ENCODE measurements at regions not wholly inside any gene's neighbourhood (a gene's known extent, or its start where the extent isn't known, plus 50 kb on each side); places are given as distances from the start of the nearest gene placed in this dataset.

DNA sequence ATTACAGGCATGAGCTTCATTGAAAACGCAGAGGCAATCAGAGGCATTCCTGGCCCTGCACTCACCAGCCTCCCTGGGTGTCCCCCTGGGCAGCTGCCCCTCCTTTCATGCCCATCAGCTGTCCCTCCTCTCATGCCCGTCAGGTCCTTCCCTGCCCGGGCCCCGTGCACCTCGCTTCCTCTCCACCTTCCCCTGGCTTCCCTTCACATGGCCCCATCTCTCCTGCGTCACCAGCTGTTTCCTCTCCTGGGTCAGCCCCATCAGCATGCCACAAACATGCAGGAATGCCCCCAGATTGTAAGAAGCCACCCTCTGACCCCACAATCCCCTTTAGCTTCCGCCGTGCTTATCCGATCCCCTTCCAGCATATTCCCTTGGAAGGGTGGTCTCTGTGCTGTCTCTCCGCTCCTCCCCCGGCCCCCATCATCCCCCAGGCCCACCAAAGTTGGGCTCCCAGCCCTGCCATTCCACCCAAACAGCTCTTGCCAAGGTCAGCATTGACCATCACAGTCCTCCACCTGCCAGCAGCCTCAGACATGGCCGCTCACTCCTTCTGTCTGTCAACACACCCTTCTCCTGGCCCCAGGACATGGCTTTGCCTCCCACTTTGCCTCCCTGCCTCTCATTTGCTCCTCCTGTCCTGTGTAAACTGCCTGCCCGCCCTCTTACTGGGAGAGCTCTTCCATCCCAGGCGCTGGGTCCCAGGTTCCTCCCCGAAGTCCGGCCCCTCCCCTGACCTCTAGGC is 98.6 kb upstream of the IER5L start:
- DNase-seq, result peak in 1 of 2 donors; percentile 13

DNA sequence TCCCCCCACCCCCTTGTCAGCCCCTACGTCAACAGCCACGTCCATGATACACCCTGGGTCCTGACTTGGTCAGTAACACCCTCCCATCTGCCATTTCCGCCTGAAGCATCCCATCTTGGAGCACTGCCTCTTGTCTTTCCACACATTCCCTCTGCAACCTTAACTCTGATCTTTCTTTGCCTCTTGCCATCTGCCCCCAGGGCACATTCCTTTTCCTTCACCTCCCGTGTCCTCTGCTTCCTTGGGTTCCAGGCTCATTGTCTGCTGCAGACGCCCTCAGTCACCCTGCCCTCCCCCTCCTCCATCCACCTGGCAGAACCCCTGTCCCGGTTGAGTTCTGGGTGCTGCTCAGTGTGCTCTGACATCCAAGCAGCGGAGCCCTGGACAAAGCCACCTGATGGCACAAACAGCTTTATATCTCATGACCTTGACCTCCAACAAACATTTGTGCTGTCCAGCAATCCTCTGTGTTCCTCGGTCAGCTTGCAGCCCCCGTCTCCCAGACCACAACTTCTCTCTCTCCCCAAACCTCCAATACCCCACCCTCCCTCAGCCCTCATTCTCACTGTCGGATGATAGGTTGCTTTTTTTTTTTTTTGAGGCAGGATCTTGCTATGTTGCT is 97.7 kb upstream of the IER5L start:
- peak in 1 of 2 donors; percentile 13 for DNase-seq

DNA sequence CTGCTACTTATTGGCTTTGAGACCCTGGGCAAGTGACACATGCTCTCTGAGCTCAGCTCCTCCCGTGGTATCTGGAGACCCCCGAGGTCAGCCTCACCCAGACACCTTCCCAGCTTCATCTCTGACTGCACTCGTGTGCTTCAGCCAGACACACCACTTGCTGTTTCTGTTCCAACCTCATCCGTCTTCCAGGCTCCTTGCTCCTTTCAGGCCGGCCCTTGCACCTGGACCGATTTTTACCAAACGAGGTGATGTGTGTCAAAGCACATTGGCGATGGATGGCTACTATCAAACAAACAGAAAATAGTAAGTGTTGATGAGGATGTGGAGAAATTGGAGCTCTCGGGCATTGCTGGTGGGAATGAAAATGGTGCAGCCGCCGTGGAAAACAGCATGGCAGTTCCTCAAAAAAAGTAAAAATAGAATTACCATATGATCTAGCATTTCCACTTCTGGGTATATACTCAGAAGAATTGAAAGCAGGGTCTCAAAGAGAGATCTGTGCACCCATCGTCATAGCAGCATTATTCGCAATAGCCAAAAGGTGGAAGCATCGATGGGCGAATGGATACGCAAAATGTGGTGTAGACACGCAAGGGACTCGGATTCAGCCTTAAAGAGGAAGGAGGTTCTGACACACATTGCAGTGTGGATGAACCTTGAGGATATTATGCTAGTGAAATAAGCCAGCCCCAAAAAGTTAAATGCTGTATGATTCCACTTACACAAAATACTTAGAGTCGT is 96.1 kb upstream of the IER5L start:
- peak in 1 of 2 donors; percentile 13 for DNase-seq

DNA sequence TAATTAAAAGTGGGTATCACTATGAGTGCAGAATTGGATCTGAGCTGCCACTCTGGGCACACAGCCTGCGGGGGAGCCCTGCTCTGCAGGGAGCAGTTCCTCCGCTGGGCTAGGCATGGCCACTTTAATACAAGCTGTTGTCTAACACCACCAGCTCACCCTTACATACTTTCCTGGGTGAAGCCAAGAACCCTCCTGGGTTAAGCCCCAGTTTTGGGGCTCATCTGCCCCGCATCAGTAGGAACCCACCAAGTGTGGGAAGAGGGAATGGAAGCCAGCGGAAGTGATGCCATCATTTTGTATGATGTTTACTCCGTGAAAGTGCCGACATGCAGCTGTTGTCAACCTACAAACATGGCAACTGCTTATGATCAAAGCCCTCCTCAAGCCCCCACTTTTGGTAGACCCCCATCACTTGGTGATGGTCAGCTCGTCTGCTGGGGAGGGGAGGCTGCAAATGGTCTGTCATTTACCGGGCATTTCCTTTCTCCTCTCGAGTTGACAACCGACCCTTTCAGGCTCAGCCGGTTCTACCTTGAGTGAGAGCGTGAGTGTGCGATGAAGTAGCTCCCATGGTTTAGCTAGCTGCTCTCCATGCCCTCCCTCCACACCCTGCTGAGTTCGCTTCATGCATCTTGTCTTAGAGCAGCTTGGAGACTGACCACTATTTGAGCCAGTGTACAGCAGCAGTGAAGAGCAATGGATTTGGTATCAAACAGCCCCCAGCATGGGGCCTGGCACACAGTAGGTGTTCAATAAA is 95.3 kb upstream of the IER5L start:
- peak in 1 of 2 donors; percentile 15 for DNase-seq

DNA sequence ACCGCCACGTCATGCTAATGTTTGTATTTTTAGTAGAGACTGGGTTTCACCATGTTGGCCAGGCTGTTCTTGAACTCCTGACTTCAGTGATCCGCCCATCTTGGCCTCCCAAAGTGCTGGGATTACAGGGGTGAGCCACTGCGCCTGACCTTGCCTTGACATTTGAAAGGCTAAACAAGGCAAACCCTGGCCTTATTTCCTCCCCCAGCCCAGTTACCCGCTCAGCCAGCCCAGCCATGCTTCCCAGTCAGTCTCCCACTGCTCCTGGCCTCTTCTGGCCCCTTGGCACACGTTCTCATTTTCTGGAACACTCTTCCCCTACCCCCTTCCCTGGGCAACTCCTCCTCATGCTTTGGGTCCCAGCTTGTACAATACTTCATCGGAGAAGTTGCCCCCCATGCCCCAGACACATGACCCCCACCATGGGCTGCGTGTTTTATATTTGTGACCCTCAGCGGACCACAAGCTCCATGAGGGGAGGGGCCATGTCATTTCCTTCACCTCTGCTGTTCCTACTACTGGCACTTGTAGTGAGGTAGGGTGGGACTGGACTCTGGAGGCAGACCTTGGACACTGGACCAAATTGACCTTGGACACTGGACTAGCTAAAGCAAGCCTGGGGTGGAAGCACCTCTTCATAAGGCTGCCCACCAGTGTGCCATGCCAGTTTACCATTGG is 94.4 kb upstream of the IER5L start:
- DNase-seq, result no peak

DNA sequence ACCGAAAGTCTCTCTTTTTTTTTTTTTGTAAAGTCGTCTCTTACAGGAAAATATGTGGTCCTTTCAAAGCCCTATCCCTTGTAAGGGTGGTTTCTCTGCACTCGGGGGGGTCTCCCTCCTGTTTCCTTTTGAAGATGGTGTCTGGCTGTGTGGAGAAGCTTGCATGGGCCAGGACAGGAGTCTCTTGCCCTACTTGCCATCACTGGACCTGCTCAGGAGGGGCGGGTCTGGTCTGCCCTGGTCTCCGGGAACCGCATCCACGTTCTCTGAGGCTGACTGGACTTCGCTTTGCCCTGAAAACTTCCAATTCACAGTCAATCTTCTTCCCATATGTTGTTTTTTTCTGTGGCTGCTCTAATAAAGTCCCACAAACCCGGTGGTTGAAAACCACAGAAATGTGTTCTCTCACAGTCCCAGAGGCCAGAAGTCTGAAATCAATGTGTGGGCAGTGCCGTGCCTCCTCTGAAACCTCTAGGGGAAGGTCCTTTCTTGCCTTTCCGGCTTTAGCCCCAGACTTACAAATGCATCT is 92.9 kb upstream of the IER5L start:
- no peak for DNase-seq

DNA sequence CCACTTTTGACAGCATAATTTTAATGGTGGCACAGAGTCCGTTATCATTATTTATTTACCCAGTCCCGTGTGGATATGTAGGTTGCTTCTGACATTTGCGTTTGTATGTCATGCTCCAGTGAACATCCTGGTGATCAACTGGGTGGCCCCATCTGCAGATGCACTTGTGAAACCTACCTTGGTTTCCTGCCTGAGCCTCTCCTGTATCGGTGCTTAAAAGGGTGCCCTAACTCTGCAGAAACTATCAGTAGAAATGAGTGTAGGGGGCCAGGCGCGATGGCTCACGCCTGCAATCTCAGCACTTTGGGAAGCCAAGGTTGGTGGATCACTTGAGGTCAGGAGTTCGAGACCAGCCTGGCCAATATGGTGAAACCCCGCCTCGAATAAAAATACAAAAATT is 92.1 kb upstream of the IER5L start:
- peak in 1 of 2 donors; percentile 41 for DNase-seq

DNA sequence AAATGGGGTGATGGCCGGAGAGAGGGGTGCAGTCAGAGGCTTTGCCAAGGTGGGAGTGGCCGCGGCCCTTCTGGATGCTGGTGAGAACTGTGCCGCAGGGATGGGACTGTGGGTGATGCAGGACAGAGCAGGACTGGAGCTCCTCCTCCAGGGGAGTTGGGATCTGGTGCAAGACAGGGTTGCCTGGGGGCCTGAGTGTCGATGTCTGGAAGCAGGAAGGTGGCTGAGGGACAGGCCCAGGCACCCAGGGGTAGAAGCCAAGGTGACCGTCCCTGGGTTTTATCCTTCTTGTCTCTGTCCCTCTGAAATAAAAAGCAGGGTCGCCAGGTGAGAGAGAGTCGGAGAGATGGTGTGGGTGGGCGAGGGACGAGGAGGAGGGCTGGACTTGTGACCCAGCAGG is 89.1 kb upstream of the IER5L start:
- no peak for DNase-seq

DNA sequence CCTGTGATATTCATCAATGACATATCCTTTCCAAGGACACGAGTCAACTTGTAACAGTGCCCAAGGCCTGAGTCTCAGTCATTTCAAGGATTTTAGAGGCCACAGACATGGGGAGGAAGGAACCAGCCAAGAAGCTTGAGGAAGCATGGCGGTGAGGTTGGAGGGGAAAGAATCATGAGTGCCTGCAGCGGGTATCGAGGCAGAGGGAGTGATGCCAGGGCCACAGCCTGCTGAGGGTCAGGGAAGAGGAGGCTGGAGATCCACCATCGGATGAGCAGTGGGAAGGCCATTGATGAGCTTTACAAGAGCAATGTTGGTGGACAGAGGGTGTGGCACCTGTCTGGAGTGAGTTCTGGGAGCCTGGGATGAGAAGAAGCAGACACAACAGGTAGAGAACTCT is 88.5 kb upstream of the IER5L start:
- no peak for DNase-seq

DNA sequence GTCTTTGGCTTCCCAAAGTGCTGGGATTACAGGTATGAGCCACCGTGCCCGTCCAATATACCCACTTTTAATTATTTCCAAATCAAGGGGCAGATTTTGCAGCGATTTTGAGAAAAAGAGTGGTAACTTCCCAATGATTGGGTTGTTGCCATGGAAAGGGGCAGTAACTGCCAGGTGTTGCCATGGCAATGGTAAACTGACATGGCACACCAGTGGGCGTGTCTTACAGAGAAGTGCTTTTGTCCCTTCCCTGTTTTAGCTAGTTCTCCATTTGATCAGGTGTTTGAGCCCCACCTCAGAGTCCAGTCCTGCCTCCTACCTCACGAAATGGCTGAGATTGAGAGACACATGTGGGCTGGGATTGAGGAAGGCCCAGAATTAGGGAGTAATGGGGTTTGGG is 86.3 kb upstream of the IER5L start:
- DNase-seq, result no peak

DNA sequence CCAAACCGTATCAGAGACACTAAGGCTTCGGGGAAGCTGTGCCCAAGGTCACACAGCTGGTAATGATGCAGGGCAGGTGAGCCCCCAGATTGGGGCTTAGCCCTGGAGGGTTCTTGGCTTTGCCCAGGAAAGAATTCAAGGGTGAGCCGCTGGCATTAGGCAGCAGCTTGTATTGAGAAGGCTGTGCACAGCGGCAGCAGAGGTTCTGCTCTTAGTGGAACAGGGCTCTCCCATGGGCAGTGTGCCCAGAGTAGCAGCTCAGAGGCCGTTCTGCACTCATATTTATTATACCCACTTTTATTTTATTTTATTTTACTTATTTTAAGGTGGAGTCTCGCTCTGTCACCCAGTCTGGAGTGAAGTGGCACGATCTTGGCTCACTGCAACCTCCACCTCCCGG is 85.8 kb upstream of the IER5L start:
- no peak for DNase-seq

DNA sequence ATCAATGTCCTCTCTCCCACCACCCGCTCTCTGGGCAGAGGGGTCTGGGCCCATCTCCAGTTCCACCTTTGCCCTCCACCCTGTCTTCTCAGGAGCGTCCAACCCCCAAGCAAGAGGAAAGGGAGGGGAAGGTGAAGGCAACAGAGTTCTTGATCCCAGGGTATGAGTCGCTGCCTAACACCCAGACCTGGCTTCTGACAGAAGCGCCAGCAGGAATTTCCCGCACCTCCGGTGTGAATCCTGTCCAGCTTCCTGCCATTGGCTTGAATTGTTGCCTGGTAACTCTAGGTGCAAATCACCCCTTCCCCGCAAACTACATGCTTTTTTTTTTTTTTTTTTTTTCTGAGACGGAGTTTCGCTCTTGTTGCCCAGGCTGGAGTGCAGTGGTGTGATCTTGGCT is 84.2 kb upstream of the IER5L start:
- no peak for DNase-seq

DNA sequence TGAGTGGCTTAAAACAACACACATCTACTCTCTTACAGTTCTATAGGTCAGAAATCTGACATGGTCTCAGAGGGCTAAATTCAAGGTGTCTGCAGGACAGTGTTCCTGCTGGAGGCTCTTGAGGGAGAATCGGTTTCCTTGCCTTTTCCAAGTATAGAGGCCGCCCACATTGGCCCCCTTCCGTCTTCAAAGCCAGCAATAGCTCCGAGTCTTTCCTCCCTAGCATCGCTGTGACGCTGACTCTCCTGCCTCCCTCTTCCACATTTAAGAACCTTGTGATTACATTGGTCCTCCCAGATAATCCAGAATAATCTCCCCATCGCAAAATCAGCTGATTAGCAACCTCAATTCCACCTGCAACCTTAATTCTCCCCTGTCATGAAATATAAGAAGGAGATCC is 81.3 kb upstream of the IER5L start:
- DNase-seq, result no peak

DNA sequence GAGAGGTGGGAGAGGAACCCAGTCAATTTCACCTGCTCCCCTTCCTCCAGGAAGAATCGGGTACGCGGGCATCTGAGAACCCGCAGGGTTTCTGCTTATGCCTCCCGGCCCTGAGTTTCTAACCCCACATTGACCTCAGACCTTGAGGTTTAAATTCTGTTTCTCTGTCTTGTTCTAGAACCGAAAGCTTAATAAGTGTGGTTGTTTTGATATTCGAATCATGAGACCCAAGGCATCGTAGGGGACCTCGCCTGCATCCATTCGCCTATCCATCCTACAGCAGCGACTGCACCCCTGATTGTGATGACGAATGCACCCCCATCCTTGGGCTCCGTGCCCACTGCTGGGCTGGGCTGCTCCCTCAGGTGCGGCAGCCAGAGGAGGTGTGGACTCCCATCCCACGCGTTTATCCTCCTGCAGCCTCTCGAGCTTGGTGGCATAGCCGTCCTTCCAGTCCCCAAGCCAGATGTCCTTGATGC is 80.8 kb upstream of the IER5L start:
- DNase-seq, result no peak

DNA sequence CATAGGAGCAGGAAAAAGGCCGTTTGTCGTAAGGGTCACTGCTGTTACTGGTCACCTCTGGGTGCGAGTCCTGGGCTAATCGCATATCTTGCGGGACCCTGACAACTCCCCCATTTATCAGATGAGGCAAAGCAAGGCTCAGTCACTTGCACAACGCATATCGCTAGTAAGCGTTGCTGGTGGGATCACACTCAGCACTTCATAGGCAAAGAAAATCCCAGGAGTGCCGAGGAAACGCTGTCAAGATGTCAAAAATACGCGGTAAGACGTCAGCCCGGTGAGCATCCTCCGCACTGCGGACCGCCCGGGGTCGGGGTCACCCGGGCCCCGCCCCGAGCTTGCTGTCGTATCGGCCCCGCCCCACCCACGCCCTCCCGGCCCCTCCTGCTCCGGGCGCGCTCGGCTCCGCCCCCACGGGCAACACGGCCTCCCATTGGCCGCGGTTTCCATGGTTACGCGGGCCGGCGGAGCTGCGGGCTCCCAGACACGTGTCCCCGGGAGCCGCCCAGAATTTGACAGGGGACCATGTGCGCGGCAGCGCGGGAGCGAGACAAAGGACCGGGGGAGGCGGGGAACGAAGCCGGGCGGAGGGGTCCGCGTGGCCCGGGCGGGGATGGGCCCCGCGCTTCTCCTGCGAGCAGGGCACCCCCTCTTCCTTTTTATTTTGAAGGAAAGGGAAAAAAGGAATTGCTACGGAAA is 80.2 kb upstream of the IER5L start:
- DNase-seq, result peak; percentile 89 to 93

DNA sequence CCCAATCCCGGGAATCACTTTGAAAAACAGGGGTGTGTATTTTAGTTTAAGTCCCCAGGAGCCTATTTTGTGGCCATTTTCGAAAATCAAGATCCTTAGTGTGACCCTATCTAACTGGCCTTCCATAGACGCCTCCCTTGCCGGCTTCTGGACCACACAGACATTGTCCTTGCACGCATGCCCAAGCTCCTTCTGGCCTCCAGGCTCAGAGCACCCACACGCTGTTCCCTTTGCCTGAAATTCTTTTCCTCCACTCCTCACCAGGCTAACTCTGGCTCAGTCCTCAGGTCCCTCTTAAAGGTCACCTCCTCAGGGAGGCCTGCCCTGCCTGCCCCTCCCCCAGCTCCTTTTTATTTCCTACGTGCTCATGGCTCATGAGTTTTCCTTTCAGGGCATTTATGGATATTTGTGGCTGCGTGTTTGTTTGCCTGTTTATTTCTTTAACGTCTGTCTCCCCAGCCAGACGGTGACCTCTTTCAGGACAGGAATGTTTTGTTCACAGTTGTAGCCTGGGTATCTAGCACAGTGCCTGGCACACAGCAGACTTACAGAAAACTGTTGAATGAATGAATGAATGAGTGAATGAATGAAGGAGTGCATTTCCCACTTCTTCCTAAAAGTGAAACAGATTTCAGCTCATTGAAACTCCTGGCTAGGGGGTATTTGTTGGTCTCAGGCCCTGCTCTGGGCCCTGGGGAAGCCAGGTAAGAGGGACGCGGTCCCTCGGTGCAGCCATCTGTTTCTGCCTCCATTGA is 79.1 kb upstream of the IER5L start:
- DNase-seq, result no peak

DNA sequence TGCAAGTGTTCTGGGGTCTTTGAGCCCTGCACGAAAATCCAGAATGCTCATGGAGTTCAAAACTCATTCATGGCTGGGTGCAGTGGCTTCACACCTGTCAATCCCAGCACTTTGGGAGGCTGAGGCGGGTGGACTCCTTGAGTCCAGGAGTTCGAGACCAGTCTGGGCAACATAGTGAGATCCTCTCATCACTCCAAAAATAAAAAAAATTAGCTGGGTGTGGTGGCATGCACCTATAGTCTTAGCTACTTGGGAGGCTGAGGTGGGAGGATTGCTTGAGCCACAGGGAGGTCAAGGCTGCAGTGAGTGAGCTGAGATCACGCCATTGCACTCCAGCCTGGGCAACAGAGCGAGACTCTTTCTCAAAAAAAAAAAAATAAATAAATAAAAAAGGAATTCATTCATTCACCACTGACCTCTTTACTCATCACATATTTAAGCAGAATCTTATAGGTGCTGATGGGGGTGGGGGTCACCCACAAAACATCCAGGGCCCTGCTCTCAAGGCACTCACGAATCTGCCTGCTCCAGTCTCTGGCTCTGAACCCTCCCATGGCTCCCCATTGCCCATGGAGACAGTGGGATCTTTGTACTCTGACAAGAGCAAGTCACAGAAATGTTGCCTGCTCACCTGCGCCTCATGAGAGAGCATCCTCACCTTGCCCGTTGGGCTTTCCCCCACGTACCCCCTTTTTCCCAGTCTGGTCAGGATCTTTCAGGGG is 76.7 kb upstream of the IER5L start:
- DNase-seq, result no peak

DNA sequence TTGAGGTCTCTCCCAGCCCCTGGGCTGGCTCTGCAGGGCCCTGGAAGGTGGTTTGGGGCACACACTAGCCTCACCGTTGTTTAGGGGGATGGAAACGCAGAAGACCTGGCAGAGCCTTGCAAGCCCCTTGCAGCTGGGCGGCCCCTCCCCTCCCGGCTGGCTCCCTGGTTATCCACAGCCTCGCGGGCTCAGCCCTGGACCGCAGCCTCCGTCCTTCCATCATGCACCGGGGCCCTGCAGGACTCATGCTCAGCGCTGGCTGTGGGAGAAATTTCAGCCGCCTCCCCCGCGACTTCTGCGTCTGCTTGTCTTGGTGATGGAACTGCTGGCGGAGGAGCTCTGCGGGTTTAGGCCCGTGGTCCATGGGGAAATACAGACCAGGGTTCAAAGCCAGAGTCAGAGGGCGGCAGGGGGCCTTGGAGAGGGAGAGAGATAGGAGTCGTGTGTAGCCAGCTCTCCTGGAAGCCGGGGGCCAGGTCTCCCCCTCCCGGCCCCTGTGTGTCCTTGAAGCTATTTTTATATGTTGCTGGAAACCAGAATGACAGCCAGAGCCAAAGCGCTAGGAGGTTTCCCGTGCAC is 75.8 kb upstream of the IER5L start:
- no peak for DNase-seq

DNA sequence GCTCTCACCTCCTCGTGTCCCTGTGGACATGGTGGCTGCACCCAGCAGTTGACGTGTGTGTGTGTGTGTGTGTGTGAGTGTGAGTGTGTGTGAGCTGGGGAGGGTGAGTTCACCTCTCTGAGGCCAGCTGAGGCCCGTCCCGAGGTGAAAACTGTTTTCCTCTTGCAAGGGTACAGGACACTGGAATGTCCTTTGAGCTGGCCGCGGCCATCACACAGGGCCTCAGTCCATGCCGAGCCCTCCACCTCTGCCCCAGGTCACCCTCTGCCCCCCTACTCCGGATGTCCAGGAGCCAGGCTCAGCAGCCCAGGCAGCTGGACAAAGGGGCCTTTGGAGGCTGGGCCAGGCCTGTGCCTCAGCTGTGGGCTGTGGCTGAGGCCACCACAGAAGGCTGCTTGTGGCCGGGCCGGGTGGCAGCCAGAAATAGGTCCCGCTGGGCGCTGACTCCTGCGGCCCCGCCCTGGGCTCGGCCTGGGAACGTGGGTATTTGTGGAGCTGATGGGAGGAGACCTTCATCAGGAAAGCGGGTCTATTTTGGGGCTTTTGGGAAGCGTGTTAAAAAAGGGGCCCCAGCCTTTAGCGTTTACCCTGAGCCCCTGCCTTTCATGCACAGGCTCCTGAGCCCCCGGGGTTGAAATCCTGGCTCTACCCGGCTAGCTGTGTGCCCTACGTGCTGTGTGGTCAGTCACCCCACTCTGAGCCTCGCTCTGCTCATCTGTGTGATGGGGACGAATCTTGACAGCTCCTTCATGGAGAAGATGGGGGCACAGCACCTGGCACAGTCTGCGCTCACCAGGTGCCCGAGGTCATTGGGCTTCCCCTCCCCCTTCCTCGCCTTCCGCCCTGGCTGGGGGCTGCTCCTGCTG is 75.1 kb upstream of the IER5L start:
- DNase-seq, result no peak

Data from stimulated activated CD4-positive, alpha-beta T cell treated with anti-CD3 and anti-CD28 coated beads, Interleukin-2, amount 100 ng/mL, for 24 hours (primary cell).